ENCODE measurements at regions not wholly inside any gene's neighbourhood (a gene's known extent, or its start where the extent isn't known, plus 50 kb on each side); places are given as distances from the start of the nearest gene placed in this dataset.

- Histone ChIP-seq H3K27ac (peak overlapping the region; percentile 96), H3K4me2 (peak overlapping the region; percentile 87), H3K4me3 (no peak overlapping the region), H3K27me3 (no peaks in the 10 kb centered on the region), H3K36me3 (no peaks in the 10 kb centered on the region), H3K4me1 (peaks cover 98% of the 10 kb centered on the region), H4K20me1 (no peaks in the 10 kb centered on the region), H3K9me3 (no peaks in the 10 kb centered on the region), H3K9ac (peak overlapping the region; percentile 86)
- no peak for TF ChIP-seq Cebpa-rat (IDR thresholded peaks at IDR 0.05)
Measured at GRCh38 chr2:42958741-42959233, 166.4 kb upstream of the HAAO start.

- H3K9me3 ChIP-seq: peaks cover 3% of the 10 kb centered on the region; the same call in 1 of the 2 replicates
- no peaks in the 10 kb centered on the region for H4K20me1 ChIP-seq
- H3K4me3 ChIP-seq: no peak overlapping the region
- no peak for TF ChIP-seq Cebpa-rat (IDR thresholded peaks at IDR 0.05)
- peak overlapping the region; percentile 87 for H3K4me2 ChIP-seq
- H3K9ac ChIP-seq: peak overlapping the region; percentile 38; the same call in 1 of the 2 replicates
- H3K27me3 ChIP-seq: no peaks in the 10 kb centered on the region
- H3K4me1 ChIP-seq: peaks cover 98% of the 10 kb centered on the region
- H3K36me3 ChIP-seq: no peaks in the 10 kb centered on the region
- H3K27ac ChIP-seq: peak overlapping the region; percentile 96
Measured at GRCh38 chr2:42957861-42958301, 165.5 kb upstream of the HAAO start.

GRCh38 chr2:42957109-42957860, 164.9 kb upstream of the HAAO start:
- Histone ChIP-seq H3K4me2 (peak overlapping the region; percentile 87), H3K27me3 (no peaks in the 10 kb centered on the region), H3K4me3 (no peak overlapping the region), H3K36me3 (no peaks in the 10 kb centered on the region), H3K4me1 (peaks cover 98% of the 10 kb centered on the region), H3K9me3 (peaks cover 9% of the 10 kb centered on the region; the same call in 1 of the 2 replicates), H3K9ac (peak overlapping the region; percentile 38; the same call in 1 of the 2 replicates), H3K27ac (peak overlapping the region; percentile 96), H4K20me1 (no peaks in the 10 kb centered on the region)
- TF ChIP-seq Cebpa-rat (IDR thresholded peaks at IDR 0.05): no peak

- Histone ChIP-seq H3K4me3 (0 out of 2 replicates have a peak overlapping the region, but pooled peaks have one; percentile 2), H3K4me2 (peak overlapping the region; percentile 87), H4K20me1 (no peaks in the 10 kb centered on the region), H3K27ac (peak overlapping the region; percentile 96), H3K27me3 (no peaks in the 10 kb centered on the region), H3K9me3 (peaks cover 10% of the 10 kb centered on the region; the same call in 1 of the 2 replicates), H3K4me1 (peaks cover 100% of the 10 kb centered on the region), H3K36me3 (no peaks in the 10 kb centered on the region), H3K9ac (0 out of 2 replicates have a peak overlapping the region, but pooled peaks have one; percentile 20)
- no peak for TF ChIP-seq Cebpa-rat (IDR thresholded peaks at IDR 0.05)
Measured at GRCh38 chr2:42954227-42954962, 162.0 kb upstream of the HAAO start.

- H3K27ac ChIP-seq: peak overlapping the region; percentile 96
- peak overlapping the region; percentile 87 for H3K4me2 ChIP-seq
Measured at GRCh38 chr2:42953216-42953615, 160.8 kb upstream of the HAAO start.

GRCh38 chr2:42951263-42951938, 159.0 kb upstream of the HAAO start:
- Histone ChIP-seq H3K27me3 (no peaks in the 10 kb centered on the region), H3K36me3 (no peaks in the 10 kb centered on the region), H3K4me1 (peaks cover 100% of the 10 kb centered on the region), H3K9ac (peak overlapping the region; percentile 74), H3K4me2 (peak overlapping the region; percentile 87), H3K9me3 (peaks cover 10% of the 10 kb centered on the region; the same call in 1 of the 2 replicates), H3K4me3 (peak overlapping the region; percentile 46), H3K27ac (peak overlapping the region; percentile 96), H4K20me1 (no peaks in the 10 kb centered on the region)
- TF ChIP-seq Cebpa-rat (IDR thresholded peaks at IDR 0.05): no peak

More at GRCh38 chr2:42953216-42953615, 160.8 kb upstream of the HAAO start:
- H3K4me1 ChIP-seq: peaks cover 100% of the 10 kb centered on the region
- peak overlapping the region; percentile 74; the same call in 1 of the 2 replicates for H3K9ac ChIP-seq
- TF ChIP-seq Cebpa-rat (IDR thresholded peaks at IDR 0.05): no peak
- peaks cover 10% of the 10 kb centered on the region; the same call in 1 of the 2 replicates for H3K9me3 ChIP-seq
- 0 out of 2 replicates have a peak overlapping the region, but pooled peaks have one; percentile 8 for H3K4me3 ChIP-seq
- no peaks in the 10 kb centered on the region for H3K27me3 ChIP-seq
- no peaks in the 10 kb centered on the region for H3K36me3 ChIP-seq
- no peaks in the 10 kb centered on the region for H4K20me1 ChIP-seq

GRCh38 chr2:42949125-42949524, 156.7 kb upstream of the HAAO start:
- Histone ChIP-seq H3K4me3 (no peak overlapping the region), H3K9me3 (peaks cover 10% of the 10 kb centered on the region; the same call in 1 of the 2 replicates), H3K27me3 (no peaks in the 10 kb centered on the region), H3K9ac (peak overlapping the region; percentile 74), H3K4me2 (peak overlapping the region; percentile 87), H3K36me3 (no peaks in the 10 kb centered on the region), H3K27ac (peak overlapping the region; percentile 96), H3K4me1 (peaks cover 95% of the 10 kb centered on the region), H4K20me1 (no peaks in the 10 kb centered on the region)
- no peak for TF ChIP-seq Cebpa-rat (IDR thresholded peaks at IDR 0.05)

GRCh38 chr2:42947809-42948600, 155.6 kb upstream of the HAAO start:
- Histone ChIP-seq H4K20me1 (no peaks in the 10 kb centered on the region), H3K4me2 (peak overlapping the region; percentile 87), H3K36me3 (no peaks in the 10 kb centered on the region), H3K27ac (peak overlapping the region; percentile 96), H3K27me3 (no peaks in the 10 kb centered on the region), H3K9me3 (peaks cover 8% of the 10 kb centered on the region; the same call in 1 of the 2 replicates), H3K4me3 (no peak overlapping the region), H3K9ac (peak overlapping the region; percentile 74; the same call in 1 of the 2 replicates), H3K4me1 (peaks cover 84% of the 10 kb centered on the region)
- no peak for TF ChIP-seq Cebpa-rat (IDR thresholded peaks at IDR 0.05)

All from BLaER1 (cell line).